ENCODE measurements at regions not wholly inside any gene's neighbourhood (a gene's known extent, or its start where the extent isn't known, plus 50 kb on each side); places are given as distances from the start of the nearest gene placed in this dataset.
"Not testable (repeated sequence)": the region's sequence is repeated elsewhere in the genome, so short reads cannot be mapped to it uniquely, and the experiment has no call there.

- ATAC-seq (no peak), DNase-seq (no peak)
- ChIA-PET POLR2A (no interaction called here), CTCF (no interaction called here)
- no peaks in the 10 kb centered on the region for H3K4me1 Mint-ChIP-seq (ENCODE audit: low read depth)
- H3K36me3 Mint-ChIP-seq (ENCODE audit: low read depth), result no peaks in the 10 kb centered on the region
- no peaks in the 10 kb centered on the region for H3K27me3 Mint-ChIP-seq (ENCODE audit: low read depth)
- H3K27ac Mint-ChIP-seq, result no peak overlapping the region
- peaks cover 3% of the 10 kb centered on the region for H3K9me3 Mint-ChIP-seq (ENCODE audit: insufficient read depth)
- H3K4me3 Mint-ChIP-seq, result no peak overlapping the region
Observed at GRCh38 chr4:29079260-29079659, 1640.9 kb upstream of the PCDH7 start.

GRCh38 chr4:29081234-29081955, 1638.8 kb upstream of the PCDH7 start:
- Mint-ChIP-seq H3K4me1 (ENCODE audit: low read depth) (no peaks in the 10 kb centered on the region), H3K9me3 (ENCODE audit: insufficient read depth) (peaks cover 6% of the 10 kb centered on the region), H3K27ac (no peak overlapping the region), H3K4me3 (no peak overlapping the region), H3K36me3 (ENCODE audit: low read depth) (no peaks in the 10 kb centered on the region), H3K27me3 (ENCODE audit: low read depth) (no peaks in the 10 kb centered on the region)
- ChIA-PET POLR2A (no interaction called here), CTCF (no interaction called here)
- DNase-seq (no peak), ATAC-seq (no peak)

- Mint-ChIP-seq H3K4me3 (no peak overlapping the region), H3K9me3 (ENCODE audit: insufficient read depth) (peaks cover 6% of the 10 kb centered on the region), H3K4me1 (ENCODE audit: low read depth) (no peaks in the 10 kb centered on the region), H3K27ac (no peak overlapping the region), H3K27me3 (ENCODE audit: low read depth) (no peaks in the 10 kb centered on the region), H3K36me3 (ENCODE audit: low read depth) (no peaks in the 10 kb centered on the region)
- ATAC-seq (no peak), DNase-seq (no peak)
- CTCF ChIA-PET, result no interaction called here
- POLR2A ChIA-PET, result no interaction called here
Observed at GRCh38 chr4:29082684-29083083, 1637.5 kb upstream of the PCDH7 start.

- ChIA-PET POLR2A (no interaction called here), CTCF (no interaction called here)
- no peak for ATAC-seq
- DNase-seq, result no peak
- Mint-ChIP-seq H3K4me3 (no peak overlapping the region), H3K4me1 (ENCODE audit: low read depth) (no peaks in the 10 kb centered on the region), H3K27ac (no peak overlapping the region), H3K36me3 (ENCODE audit: low read depth) (no peaks in the 10 kb centered on the region), H3K9me3 (ENCODE audit: insufficient read depth) (peaks cover 6% of the 10 kb centered on the region), H3K27me3 (ENCODE audit: low read depth) (no peaks in the 10 kb centered on the region)
Observed at GRCh38 chr4:29085748-29086147, 1634.4 kb upstream of the PCDH7 start.

GRCh38 chr4:29104694-29105093, 1615.5 kb upstream of the PCDH7 start:
- Mint-ChIP-seq H3K27ac (no peak overlapping the region), H3K4me3 (no peak overlapping the region), H3K9me3 (ENCODE audit: insufficient read depth) (peaks cover 19% of the 10 kb centered on the region), H3K27me3 (ENCODE audit: low read depth) (no peaks in the 10 kb centered on the region), H3K36me3 (ENCODE audit: low read depth) (no peaks in the 10 kb centered on the region), H3K4me1 (ENCODE audit: low read depth) (no peaks in the 10 kb centered on the region)
- ATAC-seq (no peak), DNase-seq (no peak)
- ChIA-PET CTCF (no interaction called here), POLR2A (no interaction called here)

- no peak overlapping the region for H3K27ac Mint-ChIP-seq
- H3K27me3 Mint-ChIP-seq (ENCODE audit: low read depth), result no peaks in the 10 kb centered on the region
- ATAC-seq (no peak), DNase-seq (no peak)
- H3K9me3 Mint-ChIP-seq (ENCODE audit: insufficient read depth), result peaks cover 11% of the 10 kb centered on the region
- POLR2A ChIA-PET, result no interaction called here
- CTCF ChIA-PET, result no interaction called here
- H3K36me3 Mint-ChIP-seq (ENCODE audit: low read depth), result no peaks in the 10 kb centered on the region
- H3K4me1 Mint-ChIP-seq (ENCODE audit: low read depth), result no peaks in the 10 kb centered on the region
- H3K4me3 Mint-ChIP-seq, result no peak overlapping the region
Observed at GRCh38 chr4:29113960-29114359, 1606.2 kb upstream of the PCDH7 start.

- H3K27me3 Mint-ChIP-seq (ENCODE audit: low read depth); POLR2A ChIA-PET; DNase-seq; H3K4me1 Mint-ChIP-seq (ENCODE audit: low read depth); H3K4me3 Mint-ChIP-seq; CTCF ChIA-PET; ATAC-seq; H3K36me3 Mint-ChIP-seq (ENCODE audit: low read depth); H3K27ac Mint-ChIP-seq: not testable (repeated sequence)
- peaks cover 16% of the 10 kb centered on the region for H3K9me3 Mint-ChIP-seq (ENCODE audit: insufficient read depth)
Observed at GRCh38 chr4:29117231-29117722, 1602.9 kb upstream of the PCDH7 start.

- H3K9me3 Mint-ChIP-seq (ENCODE audit: insufficient read depth), result peaks cover 14% of the 10 kb centered on the region
- H3K4me1 Mint-ChIP-seq (ENCODE audit: low read depth), result no peaks in the 10 kb centered on the region
- no peaks in the 10 kb centered on the region for H3K27me3 Mint-ChIP-seq (ENCODE audit: low read depth)
- CTCF ChIA-PET, result no interaction called here
- H3K36me3 Mint-ChIP-seq (ENCODE audit: low read depth), result no peaks in the 10 kb centered on the region
- no peak for ATAC-seq
- no peak overlapping the region for H3K27ac Mint-ChIP-seq
- no peak for DNase-seq
- POLR2A ChIA-PET, result no interaction called here
- H3K4me3 Mint-ChIP-seq, result no peak overlapping the region
Observed at GRCh38 chr4:29121586-29121985, 1598.6 kb upstream of the PCDH7 start.

- Mint-ChIP-seq H3K27ac (no peak overlapping the region), H3K4me1 (ENCODE audit: low read depth) (no peaks in the 10 kb centered on the region), H3K36me3 (ENCODE audit: low read depth) (no peaks in the 10 kb centered on the region), H3K4me3 (no peak overlapping the region), H3K27me3 (ENCODE audit: low read depth) (no peaks in the 10 kb centered on the region), H3K9me3 (ENCODE audit: insufficient read depth) (peaks cover 6% of the 10 kb centered on the region)
- ChIA-PET CTCF (no interaction called here), POLR2A (no interaction called here)
- no peak for ATAC-seq
- DNase-seq, result no peak
Observed at GRCh38 chr4:29128810-29129209, 1591.4 kb upstream of the PCDH7 start.

- ATAC-seq (no peak), DNase-seq (no peak)
- no peaks in the 10 kb centered on the region for H3K27me3 Mint-ChIP-seq (ENCODE audit: low read depth)
- H3K4me3 Mint-ChIP-seq, result no peak overlapping the region
- ChIA-PET CTCF (no interaction called here), POLR2A (no interaction called here)
- no peaks in the 10 kb centered on the region for H3K4me1 Mint-ChIP-seq (ENCODE audit: low read depth)
- H3K9me3 Mint-ChIP-seq (ENCODE audit: insufficient read depth), result peaks cover 10% of the 10 kb centered on the region
- no peaks in the 10 kb centered on the region for H3K36me3 Mint-ChIP-seq (ENCODE audit: low read depth)
- no peak overlapping the region for H3K27ac Mint-ChIP-seq
Observed at GRCh38 chr4:29131304-29131703, 1588.9 kb upstream of the PCDH7 start.

- Mint-ChIP-seq H3K27ac (no peak overlapping the region), H3K27me3 (ENCODE audit: low read depth) (no peaks in the 10 kb centered on the region), H3K36me3 (ENCODE audit: low read depth) (no peaks in the 10 kb centered on the region), H3K9me3 (ENCODE audit: insufficient read depth) (peaks cover 2% of the 10 kb centered on the region), H3K4me1 (ENCODE audit: low read depth) (no peaks in the 10 kb centered on the region), H3K4me3 (no peak overlapping the region)
- DNase-seq (no peak), ATAC-seq (no peak)
- ChIA-PET CTCF (no interaction called here), POLR2A (no interaction called here)
Observed at GRCh38 chr4:29142708-29143107, 1577.5 kb upstream of the PCDH7 start.

GRCh38 chr4:29151584-29151983, 1568.6 kb upstream of the PCDH7 start:
- Mint-ChIP-seq H3K4me1 (ENCODE audit: low read depth) (no peaks in the 10 kb centered on the region), H3K27me3 (ENCODE audit: low read depth) (no peaks in the 10 kb centered on the region), H3K9me3 (ENCODE audit: insufficient read depth) (peaks cover 10% of the 10 kb centered on the region), H3K36me3 (ENCODE audit: low read depth) (no peaks in the 10 kb centered on the region), H3K4me3 (no peak overlapping the region), H3K27ac (no peak overlapping the region)
- DNase-seq (no peak), ATAC-seq (no peak)
- POLR2A ChIA-PET, result no interaction called here
- CTCF ChIA-PET, result no interaction called here

GRCh38 chr4:29153642-29154041, 1566.5 kb upstream of the PCDH7 start:
- DNase-seq, result no peak
- ChIA-PET POLR2A (no interaction called here), CTCF (no interaction called here)
- H3K4me3 Mint-ChIP-seq, result no peak overlapping the region
- peaks cover 12% of the 10 kb centered on the region for H3K9me3 Mint-ChIP-seq (ENCODE audit: insufficient read depth)
- H3K27ac Mint-ChIP-seq, result no peak overlapping the region
- no peaks in the 10 kb centered on the region for H3K27me3 Mint-ChIP-seq (ENCODE audit: low read depth)
- H3K36me3 Mint-ChIP-seq (ENCODE audit: low read depth), result no peaks in the 10 kb centered on the region
- no peaks in the 10 kb centered on the region for H3K4me1 Mint-ChIP-seq (ENCODE audit: low read depth)
- ATAC-seq, result no peak

Data from activated CD8-positive, alpha-beta T cell treated with anti-CD3 and anti-CD28 coated beads, Interleukin-2, amount 10 ng/mL, durations not matched to agents 7 days and 5 days (primary cell).